Uterus (tissue), 3 donors: ENCODE measurements at regions not wholly inside any gene's neighbourhood (a gene's known extent, or its start where the extent isn't known, plus 50 kb on each side); places are given as distances from the start of the nearest gene placed in this dataset.

Experiments
- DNase-seq, 2 donors: peaks; one replicate each; pipeline ENCODE4 v3.0.0-alpha.2; 2019 to 2020
- H3K27ac ChIP-seq, 2 donors: fragments of 200-600 bp; sonication (generic); 1 replicate in 1 of 2; 2 replicates in 1 of 2; pipeline ENCODE4 v1.5.1; 2016 to 2018
- H3K27me3 ChIP-seq, 2 donors: fragments of 200-600 bp; sonication (generic); one replicate each; pipeline ENCODE4 v1.5.1; 2018 to 2019; ENCODE audit warnings: control low read depth in 1 of 2
- H3K36me3 ChIP-seq, 2 donors: fragments of 200-600 bp; sonication (generic); one replicate each; pipeline ENCODE4 v1.5.1; 2019; ENCODE audit warnings: control low read depth in 1 of 2
- H3K4me1 ChIP-seq, 2 donors: fragments of 200-600 bp; sonication (generic); one replicate each; pipeline ENCODE4 v1.5.1; 2018 to 2019; ENCODE audit warnings: control low read depth in 1 of 2
- H3K4me3 ChIP-seq, 2 donors: fragments of 200-600 bp; sonication (generic); 1 replicate in 1 of 2; 2 replicates in 1 of 2; pipeline ENCODE4 v1.5.1; 2018 to 2019; ENCODE audit warnings: mild to moderate bottlenecking in 1 of 2
- H3K9me3 ChIP-seq, 2 donors: fragments of 200-600 bp; sonication (generic); one replicate each; pipeline ENCODE4 v1.5.1; 2019; ENCODE audit warnings: control low read depth in 1 of 2
- POLR2A ChIP-seq, 2 donors: fragments of 450-650 bp; IDR thresholded peaks; one replicate each; pipeline ENCODE4 v1.6.1; 2016; ENCODE audit warnings: antibody characterized with exemption in 2 of 2, mild to moderate bottlenecking in 1 of 2, moderate library complexity in 1 of 2
- intact Hi-C: fragments of 100-400 bp; cut with DNase I; formaldehyde crosslinking; loops from one replicate; pipeline ENCODE4 v1.15.1; 2023; ENCODE audit warnings: low total_unique reads
- TF ChIP-seq, protein P1 (sequence below), 4 experiments: fragments of 200-600 bp in 2 of 4; fragments of 450-650 bp in 2 of 4; sonication (generic) in 2 of 4; IDR thresholded peaks; one replicate each; pipeline ENCODE4 v1.5.1; 2016 to 2019; ENCODE audit warnings: antibody characterized with exemption in 4 of 4, mild to moderate bottlenecking in 2 of 4, moderate library complexity in 1 of 4
- donor health status: DM: yes; HTN: yes; CAD: no.

DNA sequence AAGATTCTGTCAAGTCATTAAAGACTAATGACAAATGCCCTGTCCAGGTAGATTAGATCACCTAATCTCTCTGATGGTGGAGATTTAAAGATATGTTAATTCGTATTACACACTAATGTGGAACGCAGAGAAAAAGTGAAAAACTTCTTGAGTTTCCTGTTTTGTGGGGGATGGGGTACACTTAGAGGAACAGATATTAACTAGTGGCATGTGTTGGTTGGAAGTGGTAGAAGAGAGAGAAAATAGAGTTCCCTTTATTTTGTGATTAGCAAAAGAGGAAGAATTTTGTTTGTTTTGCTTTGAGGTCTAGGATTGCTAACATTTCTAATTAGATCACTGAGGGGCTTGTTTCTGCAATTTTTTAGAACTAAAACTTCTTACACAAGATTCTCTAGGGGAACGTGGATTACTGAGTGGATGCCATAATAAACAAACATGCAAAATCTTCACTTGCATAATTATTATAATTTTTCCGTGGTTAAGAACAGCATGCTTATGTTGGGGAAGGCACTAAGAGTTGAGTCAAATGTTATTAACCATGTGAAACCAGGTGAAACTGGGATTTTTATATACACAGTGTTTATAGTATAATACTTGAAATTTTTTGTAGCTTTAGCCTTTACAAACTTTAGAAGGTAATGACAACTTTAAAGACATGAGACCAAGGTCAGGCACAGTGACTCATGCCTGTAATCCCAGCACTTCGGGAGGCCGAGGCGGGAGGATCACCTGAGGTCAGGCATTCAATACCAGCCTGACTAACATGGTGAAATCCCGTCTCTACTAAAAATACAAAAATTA lies 97.4 kb upstream of the STK17B start:
- Histone ChIP-seq H3K4me1 (no peaks in the 10 kb centered on the region), H3K27ac (no peak overlapping the region), H3K36me3 (no peaks in the 10 kb centered on the region), H3K9me3 (no peaks in the 10 kb centered on the region), H3K4me3 (no peak overlapping the region), H3K27me3 (no peaks in the 10 kb centered on the region)
- DNase-seq = no peak
- TF ChIP-seq, protein P1, sequence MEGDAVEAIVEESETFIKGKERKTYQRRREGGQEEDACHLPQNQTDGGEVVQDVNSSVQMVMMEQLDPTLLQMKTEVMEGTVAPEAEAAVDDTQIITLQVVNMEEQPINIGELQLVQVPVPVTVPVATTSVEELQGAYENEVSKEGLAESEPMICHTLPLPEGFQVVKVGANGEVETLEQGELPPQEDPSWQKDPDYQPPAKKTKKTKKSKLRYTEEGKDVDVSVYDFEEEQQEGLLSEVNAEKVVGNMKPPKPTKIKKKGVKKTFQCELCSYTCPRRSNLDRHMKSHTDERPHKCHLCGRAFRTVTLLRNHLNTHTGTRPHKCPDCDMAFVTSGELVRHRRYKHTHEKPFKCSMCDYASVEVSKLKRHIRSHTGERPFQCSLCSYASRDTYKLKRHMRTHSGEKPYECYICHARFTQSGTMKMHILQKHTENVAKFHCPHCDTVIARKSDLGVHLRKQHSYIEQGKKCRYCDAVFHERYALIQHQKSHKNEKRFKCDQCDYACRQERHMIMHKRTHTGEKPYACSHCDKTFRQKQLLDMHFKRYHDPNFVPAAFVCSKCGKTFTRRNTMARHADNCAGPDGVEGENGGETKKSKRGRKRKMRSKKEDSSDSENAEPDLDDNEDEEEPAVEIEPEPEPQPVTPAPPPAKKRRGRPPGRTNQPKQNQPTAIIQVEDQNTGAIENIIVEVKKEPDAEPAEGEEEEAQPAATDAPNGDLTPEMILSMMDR (IDR thresholded peaks at IDR 0.05) = no peak
- no peak for TF ChIP-seq POLR2A (IDR thresholded peaks at IDR 0.05)
- intact Hi-C loops = no loop called here

DNA sequence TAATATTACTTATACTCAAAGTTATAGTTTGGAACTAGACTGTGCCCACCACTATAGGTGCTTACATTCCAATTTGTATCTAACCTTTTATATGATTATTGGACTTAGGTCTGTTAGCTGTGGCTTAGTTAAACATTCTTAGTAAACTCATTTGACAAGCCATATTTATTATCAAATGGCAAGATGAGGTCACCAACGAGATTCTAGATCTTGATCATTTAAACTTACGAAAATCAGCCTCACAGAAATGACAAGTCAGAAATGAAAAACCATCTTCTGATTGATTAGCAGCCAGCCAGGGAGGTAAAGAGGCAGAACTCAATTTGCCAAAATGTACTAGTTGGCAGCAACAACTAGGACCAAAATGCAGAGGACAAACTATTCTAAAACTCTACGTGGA lies 100.4 kb upstream of the STK17B start:
- Histone ChIP-seq H3K4me1 (no peaks in the 10 kb centered on the region), H3K36me3 (no peaks in the 10 kb centered on the region), H3K9me3 (no peaks in the 10 kb centered on the region), H3K4me3 (no peak overlapping the region), H3K27me3 (no peaks in the 10 kb centered on the region), H3K27ac (no peak overlapping the region)
- DNase-seq = no peak
- intact Hi-C loops = no loop called here
- no peak for TF ChIP-seq POLR2A (IDR thresholded peaks at IDR 0.05)
- TF ChIP-seq, protein P1 (IDR thresholded peaks at IDR 0.05) = no peak

- no peak for TF ChIP-seq POLR2A (IDR thresholded peaks at IDR 0.05)
- TF ChIP-seq, protein P1 (IDR thresholded peaks at IDR 0.05) = no peak
- intact Hi-C loops = no loop called here
These were observed 103.0 kb upstream of the STK17B start for GRCh38 chr2:196274387-196274809.

DNA sequence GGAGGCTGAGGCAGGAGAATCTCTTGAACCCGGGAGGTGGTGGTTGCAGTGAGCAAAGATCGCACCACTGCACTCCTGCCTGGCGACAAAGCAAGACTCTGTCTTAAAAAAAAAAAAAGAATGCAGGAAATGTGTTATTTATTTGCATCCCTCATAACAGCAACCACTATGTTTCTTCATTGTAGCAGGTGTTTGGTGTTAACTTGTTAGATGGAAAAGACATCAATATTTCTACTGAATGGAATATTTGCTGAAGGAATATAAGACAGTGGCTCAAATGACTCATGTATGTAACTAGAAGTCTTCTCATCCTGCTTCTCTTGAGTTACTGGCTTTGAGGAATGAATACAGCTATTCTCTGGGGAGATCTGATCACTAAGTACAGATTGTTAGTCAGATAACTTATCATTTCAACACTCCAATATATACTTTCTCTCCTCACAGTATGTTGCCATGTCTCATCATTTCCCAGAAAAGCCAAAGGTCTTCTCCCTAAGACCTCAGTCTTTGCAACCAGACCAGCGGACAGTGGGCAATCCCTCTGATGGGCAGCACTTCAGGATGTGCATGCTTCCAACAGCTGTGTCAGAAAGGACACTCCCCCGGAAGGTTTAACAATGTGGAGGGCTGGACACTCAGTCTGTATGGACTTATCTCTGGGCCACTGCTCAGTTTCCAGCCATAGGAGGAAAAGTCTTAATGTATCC lies 104.4 kb upstream of the STK17B start:
- H3K9me3 ChIP-seq = no peaks in the 10 kb centered on the region
- TF ChIP-seq, protein P1 (IDR thresholded peaks at IDR 0.05) = no peak
- no peak for TF ChIP-seq POLR2A (IDR thresholded peaks at IDR 0.05)
- no peaks in the 10 kb centered on the region for H3K36me3 ChIP-seq
- no peak overlapping the region for H3K27ac ChIP-seq
- no peak overlapping the region for H3K4me3 ChIP-seq
- H3K4me1 ChIP-seq = no peaks in the 10 kb centered on the region
- intact Hi-C loops = no loop called here
- DNase-seq = no peak
- no peaks in the 10 kb centered on the region for H3K27me3 ChIP-seq

More at GRCh38 chr2:196274387-196274809, 103.0 kb upstream of the STK17B start:
- Histone ChIP-seq H3K4me1 (no peaks in the 10 kb centered on the region), H3K27ac (no peak overlapping the region), H3K27me3 (no peaks in the 10 kb centered on the region), H3K36me3 (no peaks in the 10 kb centered on the region), H3K9me3 (no peaks in the 10 kb centered on the region), H3K4me3 (no peak overlapping the region)
- no peak for DNase-seq

DNA sequence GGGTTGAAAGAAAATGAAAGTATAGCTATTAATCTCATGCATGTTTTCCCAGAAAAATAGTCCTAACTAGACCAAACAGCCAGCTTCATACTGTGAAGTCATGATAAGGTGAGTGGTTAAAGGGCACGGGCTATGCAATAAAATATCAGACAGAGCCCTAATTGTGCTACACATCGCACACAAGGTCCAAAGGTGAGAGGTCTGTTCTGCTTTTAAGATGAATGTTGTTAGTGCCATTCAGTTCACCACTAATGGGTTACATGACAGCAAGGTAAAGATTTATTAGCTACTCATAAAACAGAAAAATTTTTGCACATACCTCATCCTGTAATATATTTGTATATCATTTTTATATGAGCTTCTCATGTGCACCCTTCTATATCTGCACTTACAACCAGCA lies 105.0 kb upstream of the STK17B start:
- DNase-seq = no peak
- TF ChIP-seq POLR2A (IDR thresholded peaks at IDR 0.05) = no peak
- TF ChIP-seq, protein P1 (IDR thresholded peaks at IDR 0.05) = no peak
- Histone ChIP-seq H3K27me3 (no peaks in the 10 kb centered on the region), H3K4me1 (no peaks in the 10 kb centered on the region), H3K36me3 (no peaks in the 10 kb centered on the region), H3K27ac (no peak overlapping the region), H3K4me3 (no peak overlapping the region), H3K9me3 (no peaks in the 10 kb centered on the region)
- intact Hi-C loops = no loop called here
